GM19395 (cell line): ENCODE measurements at regions not wholly inside any gene's neighbourhood (a gene's known extent, or its start where the extent isn't known, plus 50 kb on each side); places are given as distances from the start of the nearest gene placed in this dataset.

ENCODE experiments used
- ATAC-seq: cut with Tn5 transposase; IDR thresholded peaks from one replicate; pipeline ENCODE4 v1.9.1; 2021; ENCODE audit warnings: mild to moderate bottlenecking, moderate library complexity; ENCODE audit not compliant: unreplicated experiment

DNA sequence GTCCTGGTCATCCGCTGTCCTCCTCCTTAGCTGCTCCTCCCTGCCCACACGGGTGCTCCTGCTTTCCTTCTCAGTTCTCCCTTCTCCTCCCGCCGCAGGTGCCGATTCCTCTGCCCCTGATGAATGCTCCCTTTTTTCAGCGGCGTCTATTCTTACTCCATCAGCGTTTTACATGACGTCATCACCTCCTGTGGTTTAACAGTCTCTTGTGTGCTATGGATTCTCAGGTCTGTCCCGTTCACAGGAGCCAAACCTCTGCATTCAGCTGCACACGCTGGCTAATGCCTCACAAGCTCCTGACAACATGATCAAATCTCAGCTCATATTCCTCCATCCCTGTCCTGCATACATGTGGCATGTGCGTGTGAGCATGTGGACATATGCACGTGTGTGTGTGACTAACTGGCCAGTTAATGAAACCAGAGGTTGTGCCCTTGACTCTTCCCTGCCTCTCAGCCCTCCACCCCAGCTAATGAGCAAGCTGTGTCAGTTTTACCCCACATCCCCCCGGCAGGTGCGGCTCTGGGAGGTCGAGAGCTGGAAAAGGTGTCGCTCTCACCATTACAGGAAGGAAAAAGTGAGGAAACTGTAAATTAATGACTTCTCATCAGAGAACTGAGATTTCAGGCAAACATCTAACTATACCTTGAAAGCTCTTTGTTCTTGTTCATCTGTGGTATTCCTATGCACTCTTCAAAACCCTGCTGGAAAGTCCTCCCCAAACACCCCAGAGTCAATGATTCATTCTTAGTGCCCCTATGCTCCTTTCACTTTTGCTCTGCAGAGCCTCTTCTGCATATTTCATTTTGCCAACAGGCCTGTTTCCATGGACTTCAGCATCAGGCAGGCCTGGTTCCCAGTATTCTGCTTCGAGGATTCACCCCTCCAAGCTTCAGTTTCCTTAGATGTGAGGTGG lies 163.1 kb downstream of the TTLL2 start:
- ATAC-seq, result no peak

- ATAC-seq, result no peak
Observed at GRCh38 chr6:167491438-167492099, 166.7 kb downstream of the TTLL2 start.

GRCh38 chr6:167492100-167492449 lies 167.2 kb downstream of the TTLL2 start:
- no peak for ATAC-seq

DNA sequence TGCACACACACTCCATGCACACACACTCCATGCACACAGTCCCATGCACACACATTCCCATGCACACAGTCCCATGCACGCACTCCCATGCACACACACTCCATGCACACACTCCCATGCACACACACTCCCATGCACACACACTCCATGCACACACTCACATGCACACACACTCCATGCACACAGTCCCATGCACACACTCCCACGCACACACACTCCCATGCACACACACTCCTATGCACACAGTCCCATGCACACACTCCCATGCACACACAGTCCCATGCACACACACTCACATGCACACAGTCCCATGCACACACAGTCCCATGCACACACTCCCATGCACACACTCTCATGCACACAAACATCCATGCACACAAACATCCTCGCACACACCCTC lies 168.4 kb downstream of the TTLL2 start:
- no peak for ATAC-seq

DNA sequence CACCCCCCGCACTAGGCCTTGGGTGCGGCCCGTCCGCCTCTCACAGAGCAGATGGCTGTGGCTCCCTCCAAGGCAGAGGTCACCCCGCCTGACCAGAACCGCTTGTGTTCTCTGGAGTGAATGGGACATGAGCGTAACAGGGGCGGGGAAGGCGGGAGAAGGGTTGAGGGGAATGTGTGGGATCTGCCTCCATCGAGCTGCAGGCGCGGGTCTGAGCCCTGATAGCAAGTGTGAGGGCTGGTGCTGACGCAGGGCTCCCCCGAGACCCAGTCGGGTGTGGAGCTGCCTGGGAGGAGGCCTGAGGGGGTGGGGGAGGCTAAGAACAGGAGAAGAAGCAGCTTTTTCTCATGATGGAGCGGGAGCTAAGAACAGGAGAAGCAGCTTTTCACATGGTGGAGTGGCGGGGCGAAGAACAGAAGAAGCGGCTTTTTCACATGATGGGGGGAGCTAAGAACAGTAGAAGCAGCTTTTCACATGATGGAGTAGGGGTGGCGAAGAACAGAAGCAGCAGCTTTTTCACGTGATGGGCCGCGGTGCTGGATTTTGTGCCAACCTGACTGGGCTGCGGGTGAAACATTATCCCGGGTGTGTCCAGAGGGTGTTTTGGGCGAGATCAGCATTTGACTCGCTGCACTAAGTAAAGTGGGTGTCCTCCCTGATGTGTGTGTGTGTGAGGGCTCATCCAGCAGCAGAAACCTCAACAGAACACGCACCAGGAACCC lies 169.3 kb downstream of the TTLL2 start:
- ATAC-seq, result no peak

GRCh38 chr6:167494698-167495435 lies 170.0 kb downstream of the TTLL2 start:
- no peak for ATAC-seq

DNA sequence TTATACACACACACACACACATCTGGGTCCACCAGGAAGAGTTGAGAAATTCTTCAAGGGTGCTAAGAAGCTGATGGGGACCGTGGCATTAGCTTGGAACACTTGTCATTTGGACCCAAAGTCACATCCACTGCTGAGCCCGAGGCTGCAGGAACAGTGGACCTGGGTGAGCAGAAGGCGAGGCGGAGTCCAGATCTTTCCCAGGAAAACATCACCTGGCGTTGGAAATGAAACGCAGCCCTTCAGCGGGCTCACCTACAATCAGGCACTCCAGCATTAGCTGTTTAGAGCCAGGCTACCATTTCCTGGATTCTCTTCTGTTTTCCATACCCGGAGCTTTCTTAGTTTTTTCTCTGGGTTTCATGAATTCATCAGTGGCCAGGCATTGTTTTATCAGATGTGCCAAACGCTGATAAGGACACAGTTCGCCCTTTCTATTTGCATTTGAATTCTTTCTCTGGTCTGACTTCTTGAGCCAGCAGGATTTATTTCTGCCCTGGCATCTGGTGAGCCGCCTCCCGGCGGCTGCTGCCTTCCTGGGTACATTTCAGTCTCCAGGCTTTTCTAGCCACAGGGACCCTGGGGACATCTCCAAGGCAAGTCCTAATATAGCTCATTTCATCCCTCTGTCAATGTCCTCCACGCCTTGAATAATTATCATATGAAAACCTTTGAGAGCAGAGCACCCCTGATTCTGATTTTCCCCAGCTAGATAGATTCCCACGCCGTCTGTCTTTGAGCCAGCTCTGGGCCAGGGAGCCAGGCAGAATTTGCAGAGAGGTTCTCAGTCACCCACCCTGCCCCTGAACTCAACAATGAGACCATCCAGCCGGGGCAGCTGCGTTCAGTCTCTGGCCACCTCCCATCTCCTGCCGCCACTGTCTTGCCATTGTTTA lies 170.9 kb downstream of the TTLL2 start:
- ATAC-seq, result no peak

- no peak for ATAC-seq
Observed at GRCh38 chr6:167496707-167497106, 171.8 kb downstream of the TTLL2 start.

DNA sequence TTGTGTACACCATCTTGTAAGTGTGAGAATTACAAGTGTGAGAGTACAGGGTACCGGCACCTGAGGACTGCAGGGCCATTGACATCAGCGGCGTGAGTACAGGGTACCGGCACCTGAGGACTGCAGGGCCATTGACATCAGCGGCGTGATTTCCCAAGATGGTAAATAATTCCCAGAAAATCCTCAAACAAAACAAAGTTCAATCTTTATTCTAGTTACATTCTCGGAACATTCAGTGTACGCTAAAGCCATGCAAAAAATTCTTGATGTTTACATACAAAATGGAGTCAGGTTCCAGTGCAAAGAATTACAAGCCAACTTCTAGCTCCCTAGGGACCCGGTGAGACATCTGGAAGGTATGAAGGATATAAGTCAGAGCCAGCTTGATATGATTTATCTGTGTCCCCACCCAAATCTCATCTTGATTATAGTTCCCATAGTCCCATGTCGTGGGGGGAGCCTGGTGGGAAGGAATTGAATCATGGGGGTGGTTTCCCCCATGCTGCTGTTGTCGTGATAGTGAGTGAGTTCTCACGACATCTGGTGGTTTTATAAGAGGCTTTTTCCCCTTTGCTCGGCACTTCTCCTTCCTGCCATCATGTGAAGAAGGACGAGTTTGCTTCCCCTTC lies 172.7 kb downstream of the TTLL2 start:
- no peak for ATAC-seq

- ATAC-seq, result no peak
Observed at GRCh38 chr6:167499161-167499660, 174.3 kb downstream of the TTLL2 start.

GRCh38 chr6:167500961-167501360 lies 176.1 kb downstream of the TTLL2 start:
- no peak for ATAC-seq

- ATAC-seq, result no peak
Observed at GRCh38 chr6:167501831-167502385, 177.0 kb downstream of the TTLL2 start.

DNA sequence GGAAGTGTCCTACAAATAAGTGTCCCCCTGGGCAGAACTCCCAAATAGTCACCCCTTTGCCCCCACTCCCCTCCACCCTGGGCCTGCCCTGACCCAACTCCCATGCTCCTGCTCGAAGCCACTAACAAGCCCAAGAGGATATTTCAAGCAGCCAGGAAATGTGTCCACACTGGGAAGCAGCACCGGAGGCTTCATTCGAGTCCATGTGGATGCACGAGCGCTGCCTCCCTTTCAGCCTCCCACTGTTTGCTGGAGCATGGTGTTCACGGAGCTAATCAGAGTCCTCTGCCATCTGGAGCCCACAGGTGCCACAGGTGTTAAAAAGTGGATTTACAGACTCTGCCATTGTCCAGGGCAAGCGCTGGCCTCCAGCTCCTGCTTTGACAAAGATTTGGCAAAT lies 177.6 kb downstream of the TTLL2 start:
- ATAC-seq, result no peak

- no peak for ATAC-seq
Observed at GRCh38 chr6:167504385-167504961, 179.6 kb downstream of the TTLL2 start.

DNA sequence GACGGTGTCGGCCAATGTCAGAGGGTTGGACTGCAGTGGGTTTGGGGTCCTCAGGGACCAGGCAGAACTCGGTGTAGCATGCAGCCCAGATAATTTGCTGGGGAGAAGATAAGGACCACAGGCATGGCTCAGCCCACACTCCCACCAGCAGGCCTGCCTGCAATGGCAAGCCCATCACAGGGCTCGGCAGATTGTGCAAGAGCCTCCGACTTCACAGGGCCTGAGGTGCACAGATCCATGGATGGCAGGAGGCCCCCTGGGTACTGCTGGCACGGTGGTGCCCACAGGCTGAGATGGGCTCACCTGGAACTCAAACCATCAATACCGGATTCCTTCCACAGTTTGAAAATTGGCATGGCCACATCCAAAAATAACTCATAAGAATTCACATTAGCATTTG lies 180.3 kb downstream of the TTLL2 start:
- ATAC-seq, result no peak

GRCh38 chr6:167505782-167506181 lies 180.9 kb downstream of the TTLL2 start:
- no peak for ATAC-seq

DNA sequence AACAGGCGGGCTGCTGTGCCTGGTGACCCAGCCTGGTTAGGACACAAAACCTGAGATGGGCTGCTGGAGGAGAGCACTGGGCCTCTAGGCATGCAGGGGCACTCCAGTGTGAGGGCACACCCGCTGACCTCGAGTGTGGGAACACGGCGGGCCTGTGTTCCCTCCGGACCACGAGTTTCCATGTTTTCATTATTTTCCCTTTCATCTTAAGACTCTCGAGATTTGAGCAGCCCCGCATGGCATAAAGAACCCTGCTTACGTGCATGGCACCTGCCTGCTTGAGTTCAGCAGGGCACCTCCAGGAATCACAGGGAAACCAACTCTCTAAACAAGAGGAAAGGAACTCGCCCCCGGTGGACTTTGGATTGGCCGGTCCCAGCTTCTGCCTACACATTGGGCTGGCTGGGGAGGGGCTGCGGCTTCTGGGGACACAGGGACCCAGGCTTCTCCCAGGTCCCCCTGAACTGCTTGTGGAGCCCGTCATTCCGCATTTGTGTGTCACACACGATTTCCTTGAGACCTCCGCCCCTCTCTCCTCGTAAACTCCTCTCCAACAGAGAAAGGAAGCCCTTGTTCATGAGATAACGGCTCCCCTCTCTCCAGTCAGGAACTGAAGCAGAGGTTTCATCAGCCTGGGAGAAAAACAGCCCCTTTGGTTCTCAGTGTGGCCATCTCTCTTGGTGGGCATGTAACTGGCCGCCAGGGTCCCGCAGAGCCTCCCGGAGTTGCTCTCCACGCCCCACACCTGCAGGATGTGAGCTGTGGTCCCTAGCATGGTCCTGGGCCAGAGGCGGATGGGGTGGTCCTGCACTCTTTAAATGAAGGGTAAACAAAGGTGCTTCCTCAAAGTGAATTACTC lies 181.8 kb downstream of the TTLL2 start:
- no peak for ATAC-seq
